Endodermal cell (in vitro differentiated cells): ENCODE measurements at regions not wholly inside any gene's neighbourhood (a gene's known extent, or its start where the extent isn't known, plus 50 kb on each side); places are given as distances from the start of the nearest gene placed in this dataset.

Source experiments
- DNase-seq: peaks from one replicate; pipeline ENCODE4 v3.0.0-alpha.2; 2017
- H3K27ac ChIP-seq: 2 replicates; pipeline ENCODE4 v1.5.1; 2013; ENCODE audit warnings: mild to moderate bottlenecking, low read depth, low read length, moderate library complexity
- H3K27me3 ChIP-seq: 2 replicates; pipeline ENCODE4 v1.6.1; 2013; ENCODE audit warnings: mild to moderate bottlenecking, low read length, moderate library complexity; ENCODE audit not compliant: insufficient read depth, control insufficient read depth, poor library complexity, severe bottlenecking
- H3K36me3 ChIP-seq: 2 replicates; pipeline ENCODE4 v1.7.0; 2013; ENCODE audit warnings: mild to moderate bottlenecking, low read length, moderate library complexity; ENCODE audit not compliant: control insufficient read depth, insufficient read depth
- H3K4me1 ChIP-seq: one replicate; pipeline ENCODE4 v1.7.0; 2013; ENCODE audit warnings: low read length; ENCODE audit not compliant: control insufficient read depth, insufficient read depth
- H3K4me3 ChIP-seq: 2 replicates; pipeline ENCODE4 v1.5.1; 2013; ENCODE audit warnings: mild to moderate bottlenecking, low read length, moderate library complexity
- H3K9ac ChIP-seq: 2 replicates; pipeline ENCODE4 v1.6.1; 2013; ENCODE audit warnings: mild to moderate bottlenecking, low read length, moderate library complexity; ENCODE audit not compliant: poor library complexity, severe bottlenecking; ENCODE audit errors: extremely low read depth
- H3K9me3 ChIP-seq: 2 replicates; pipeline ENCODE4 v1.6.1; 2013; ENCODE audit warnings: mild to moderate bottlenecking, low read length, moderate library complexity; ENCODE audit not compliant: control insufficient read depth
- H3K27ac Mint-ChIP-seq: 2 replicates; pipeline ENCODE4 v1.8.0; 2020; ENCODE audit warnings: mixed read lengths
- H3K27me3 Mint-ChIP-seq: 2 replicates; pipeline ENCODE4 v1.8.0; 2021; ENCODE audit warnings: mild to moderate bottlenecking, mixed read lengths; ENCODE audit not compliant: insufficient read depth
- H3K36me3 Mint-ChIP-seq: 2 replicates; pipeline ENCODE4 v1.8.0; 2020; ENCODE audit warnings: low read depth, mixed read lengths
- H3K4me1 Mint-ChIP-seq: 2 replicates; pipeline ENCODE4 v1.8.0; 2020; ENCODE audit warnings: mixed read lengths
- H3K4me3 Mint-ChIP-seq: 2 replicates; pipeline ENCODE4 v1.8.0; 2020; ENCODE audit warnings: mild to moderate bottlenecking, moderate library complexity, mixed read lengths
- H3K9me3 Mint-ChIP-seq: 2 replicates; pipeline ENCODE4 v1.8.0; 2020; ENCODE audit warnings: mild to moderate bottlenecking, mixed read lengths
- CTCF ChIP-seq: fragments of 200-600 bp; sonication (generic); conservative IDR thresholded peaks from 2 replicates; pipeline ENCODE4 v1.5.0; 2021; ENCODE audit warnings: antibody characterized with exemption, mild to moderate bottlenecking
- WGBS, 2 experiments: methylation state at CpG; one replicate each; pipeline versions ENCODE4 v1.1.5 to v1.1.7; 2013; ENCODE audit warnings: missing lambda C conversion rate in 2 of 2, mixed read lengths in 1 of 2; ENCODE audit not compliant: insufficient coverage in 1 of 2, insufficient read length in 1 of 2; 5-methylcytosine and 5-hydroxymethylcytosine counted together

- H3K27me3 ChIP-seq: no peaks in the 10 kb centered on the region
- DNase-seq: no peak
- Mint-ChIP-seq H3K27me3 (no peaks in the 10 kb centered on the region), H3K27ac (no peak overlapping the region), H3K4me1 (peaks cover 8% of the 10 kb centered on the region), H3K36me3 (peaks cover 3% of the 10 kb centered on the region), H3K4me3 (no peak overlapping the region), H3K9me3 (peaks cover 16% of the 10 kb centered on the region)
- TF ChIP-seq CTCF: no peak
- no peak overlapping the region for H3K4me3 ChIP-seq
- no peak overlapping the region for H3K9ac ChIP-seq
- H3K9me3 ChIP-seq: no peaks in the 10 kb centered on the region
- 86 to 94% methylated on average over 1 of the region's 1 CpG for WGBS, 2 experiments
- no peak overlapping the region for H3K27ac ChIP-seq
- no peaks in the 10 kb centered on the region for H3K36me3 ChIP-seq
- no peaks in the 10 kb centered on the region for H3K4me1 ChIP-seq
Observed at GRCh38 chr11:95306801-95307200, 75.8 kb upstream of the SESN3 start.

DNA sequence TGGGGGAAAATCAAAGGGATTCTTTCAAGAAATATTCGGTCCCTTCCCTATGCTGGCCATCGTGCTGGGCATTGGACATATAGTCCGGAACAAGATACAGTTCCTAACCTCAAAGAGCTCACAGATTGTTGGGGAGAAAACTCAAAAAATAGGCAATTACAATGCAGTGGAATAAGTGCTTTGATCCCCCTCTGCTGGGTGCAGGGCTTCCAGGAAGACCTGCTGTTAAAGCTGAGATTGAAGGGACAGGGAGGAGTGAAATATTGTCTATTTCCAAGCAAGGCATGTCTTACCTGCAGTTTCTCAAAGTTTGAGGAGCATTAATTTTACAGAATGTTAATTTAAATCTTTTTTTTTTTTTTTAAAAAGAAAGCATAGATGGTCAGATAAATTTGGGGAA, 75.1 kb upstream of the SESN3 start:
- H3K27me3 Mint-ChIP-seq: no peaks in the 10 kb centered on the region
- no peak for DNase-seq
- peaks cover 3% of the 10 kb centered on the region for H3K36me3 Mint-ChIP-seq
- H3K27me3 ChIP-seq: no peaks in the 10 kb centered on the region
- peaks cover 16% of the 10 kb centered on the region for H3K9me3 Mint-ChIP-seq
- no peak for TF ChIP-seq CTCF
- no peaks in the 10 kb centered on the region for H3K9me3 ChIP-seq
- H3K36me3 ChIP-seq: no peaks in the 10 kb centered on the region
- no peak overlapping the region for H3K9ac ChIP-seq
- H3K4me3 ChIP-seq: no peak overlapping the region
- H3K4me3 Mint-ChIP-seq: no peak overlapping the region
- no peak overlapping the region for H3K27ac Mint-ChIP-seq
- no peaks in the 10 kb centered on the region for H3K4me1 ChIP-seq
- no peak overlapping the region for H3K27ac ChIP-seq
- H3K4me1 Mint-ChIP-seq: peaks cover 6% of the 10 kb centered on the region
- 91 to 94% methylated on average over 3 of the region's 3 CpGs for WGBS, 2 experiments

DNA sequence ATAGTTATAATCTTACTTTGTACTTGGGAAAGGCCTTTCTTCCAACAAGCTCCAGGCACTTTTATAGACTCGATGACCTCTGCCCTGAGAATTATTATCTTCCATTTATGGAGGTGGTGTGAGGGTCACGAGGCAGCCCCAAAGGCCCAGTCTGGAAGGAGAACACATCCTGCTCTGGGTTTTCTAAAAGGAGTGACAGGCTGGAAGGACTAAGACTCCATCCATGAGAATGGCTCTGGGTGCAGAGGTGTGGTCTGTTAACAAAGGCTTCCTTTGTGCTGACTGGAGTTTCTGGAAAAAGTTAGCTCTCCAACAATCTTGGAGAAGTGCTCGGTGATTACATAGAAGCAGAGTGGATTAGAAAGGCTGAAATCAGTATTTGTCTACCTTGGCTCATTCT, 74.7 kb upstream of the SESN3 start:
- no peak overlapping the region for H3K27ac ChIP-seq
- DNase-seq: no peak
- peaks cover 4% of the 10 kb centered on the region for H3K4me1 Mint-ChIP-seq
- WGBS, 2 experiments: 88 to 94% methylated on average over 1 to 3 of the region's 3 CpGs
- no peaks in the 10 kb centered on the region for H3K27me3 ChIP-seq
- no peak overlapping the region for H3K27ac Mint-ChIP-seq
- peaks cover 12% of the 10 kb centered on the region for H3K9me3 Mint-ChIP-seq
- H3K27me3 Mint-ChIP-seq: no peaks in the 10 kb centered on the region
- peaks cover 3% of the 10 kb centered on the region for H3K36me3 Mint-ChIP-seq
- no peaks in the 10 kb centered on the region for H3K4me1 ChIP-seq
- no peak overlapping the region for H3K4me3 Mint-ChIP-seq
- H3K36me3 ChIP-seq: no peaks in the 10 kb centered on the region
- no peaks in the 10 kb centered on the region for H3K9me3 ChIP-seq
- no peak overlapping the region for H3K9ac ChIP-seq
- H3K4me3 ChIP-seq: no peak overlapping the region
- TF ChIP-seq CTCF: no peak
